CD14-positive monocyte (primary cell): ENCODE measurements at regions not wholly inside any gene's neighbourhood (a gene's known extent, or its start where the extent isn't known, plus 50 kb on each side); places are given as distances from the start of the nearest gene placed in this dataset.

Experiments used
- DNase-seq, 3 donors: peaks; one replicate each; pipeline ENCODE4 v3.0.0-alpha.2; 2011 to 2022
- H2AFZ ChIP-seq: 2 replicates; pipeline ENCODE4 v1.6.0; 2012; ENCODE audit warnings: mild to moderate bottlenecking, low read depth, low read length, inconsistent platforms; ENCODE audit not compliant: insufficient read depth, poor library complexity, severe bottlenecking
- H3K27ac ChIP-seq, 2 donors: 1 replicate in 1 of 2; 2 replicates in 1 of 2; pipeline ENCODE4 v1.5.1; 2012 to 2013; ENCODE audit warnings: low read length in 2 of 2, control low read depth in 1 of 2, inconsistent platforms in 1 of 2, low read depth in 1 of 2, mild to moderate bottlenecking in 1 of 2
- H3K27me3 ChIP-seq, 2 donors: one replicate each; pipeline versions ENCODE4 v1.6.0 to v1.6.1; 2011 to 2013; ENCODE audit warnings: low read length in 2 of 2; ENCODE audit not compliant: control insufficient read depth in 2 of 2, insufficient read depth in 2 of 2
- H3K36me3 ChIP-seq, 2 donors: replicated peaks in 1 of 2; 1 replicate in 1 of 2; 2 replicates in 1 of 2; pipeline versions ENCODE4 v1.5.1 to v1.6.1; 2012 to 2013; ENCODE audit warnings: low read length in 2 of 2, control low read depth in 1 of 2, inconsistent platforms in 1 of 2, mild to moderate bottlenecking in 1 of 2; ENCODE audit not compliant: insufficient read depth in 2 of 2, control insufficient read depth in 1 of 2
- H3K4me1 ChIP-seq, 2 donors: 1 replicate in 1 of 2; 2 replicates in 1 of 2; pipeline versions ENCODE4 v1.5.1 to v1.6.1; 2012 to 2013; ENCODE audit warnings: low read length in 2 of 2, control low read depth in 1 of 2, inconsistent platforms in 1 of 2, mild to moderate bottlenecking in 1 of 2, moderate library complexity in 1 of 2; ENCODE audit not compliant: insufficient read depth in 2 of 2, control insufficient read depth in 1 of 2
- H3K4me2 ChIP-seq: replicated peaks from 2 replicates; pipeline ENCODE3; 2012; ENCODE audit warnings: low read length, moderate library complexity, mild to moderate bottlenecking; ENCODE audit not compliant: poor library complexity, severe bottlenecking; ENCODE audit errors: extremely low read depth
- H3K4me3 ChIP-seq, 3 experiments: fragments of 200-600 bp in 1 of 3; sonication (generic) in 1 of 3; replicated peaks in 1 of 3; 1 replicate in 2 of 3; 2 replicates in 1 of 3; pipeline ENCODE4 v1.5.1; 2011 to 2013; ENCODE audit warnings: low read length in 3 of 3, mild to moderate bottlenecking in 3 of 3, control low read depth in 2 of 3, low read depth in 2 of 3, inconsistent platforms in 1 of 3, moderate library complexity in 1 of 3
- H3K79me2 ChIP-seq: 2 replicates; pipeline ENCODE4 v1.6.0; 2012; ENCODE audit warnings: mild to moderate bottlenecking, control low read depth, inconsistent platforms, low read length, moderate library complexity; ENCODE audit not compliant: insufficient read depth
- H3K9ac ChIP-seq: 2 replicates; pipeline ENCODE4 v1.6.0; 2017; ENCODE audit warnings: low read length, mild to moderate bottlenecking; ENCODE audit not compliant: insufficient read depth, poor library complexity, severe bottlenecking
- H3K9me3 ChIP-seq, 2 donors: replicated peaks in 1 of 2; 1 replicate in 1 of 2; 2 replicates in 1 of 2; pipeline versions ENCODE4 v1.5.1 to v1.6.1; 2012 to 2013; ENCODE audit warnings: low read length in 2 of 2, control low read depth in 1 of 2; ENCODE audit not compliant: control insufficient read depth in 1 of 2, insufficient read depth in 1 of 2
- H4K20me1 ChIP-seq: 2 replicates; pipeline ENCODE4 v1.6.0; 2012; ENCODE audit warnings: mild to moderate bottlenecking, low read length, control low read depth, moderate library complexity; ENCODE audit not compliant: insufficient read depth
- H3K27ac Mint-ChIP-seq, 7 donors: one replicate each; pipeline ENCODE4 v1.8.0; 2020; ENCODE audit warnings: mild to moderate bottlenecking in 7 of 7, mixed read lengths in 7 of 7, moderate library complexity in 6 of 7, inconsistent platforms in 2 of 7
- H3K27me3 Mint-ChIP-seq, 3 donors: one replicate each; pipeline ENCODE4 v1.8.0; 2021 to 2022; ENCODE audit warnings: low read depth in 3 of 3, mild to moderate bottlenecking in 3 of 3, mixed read lengths in 3 of 3, moderate library complexity in 3 of 3, inconsistent platforms in 1 of 3
- H3K36me3 Mint-ChIP-seq, 2 donors: one replicate each; pipeline ENCODE4 v1.8.0; 2020; ENCODE audit warnings: mixed read lengths in 2 of 2, inconsistent platforms in 1 of 2, mild to moderate bottlenecking in 1 of 2
- H3K4me1 Mint-ChIP-seq: one replicate; pipeline ENCODE4 v1.8.0; 2020; ENCODE audit warnings: mild to moderate bottlenecking, mixed read lengths
- H3K4me3 Mint-ChIP-seq, 2 donors: one replicate each; pipeline ENCODE4 v1.8.0; 2020; ENCODE audit warnings: mild to moderate bottlenecking in 2 of 2, mixed read lengths in 2 of 2, moderate library complexity in 1 of 2
- H3K9me3 Mint-ChIP-seq, 7 donors: one replicate each; pipeline ENCODE4 v1.8.0; 2020 to 2022; ENCODE audit warnings: mixed read lengths in 7 of 7, mild to moderate bottlenecking in 6 of 7, moderate library complexity in 6 of 7, inconsistent platforms in 2 of 7
- WGBS: methylation state at CpG from one replicate; pipeline ENCODE4 v1.1.5; 2013; ENCODE audit warnings: missing lambda C conversion rate; ENCODE audit not compliant: insufficient coverage; 5-methylcytosine and 5-hydroxymethylcytosine counted together
- intact Hi-C, 2 donors: fragments of 100-400 bp; cut with micrococcal nuclease; formaldehyde crosslinking; loops; one replicate each; pipeline versions ENCODE4 v1.15.0 to v1.15.1; 2023
- TF ChIP-seq, protein P1 (sequence below): fragments of 200-600 bp; IDR thresholded peaks from one replicate; pipeline ENCODE4 v1.8.0; 2022; ENCODE audit warnings: antibody characterized with exemption, mild to moderate bottlenecking

GRCh38 chr6:4243237-4243636 lies 107.9 kb upstream of the ECI2 start:
- Mint-ChIP-seq H3K4me1 (no peaks in the 10 kb centered on the region), H3K27me3 (peaks cover 0 to 3% (median 2%) of the 10 kb centered on the region in 3 donors), H3K9me3 (peaks cover 18 to 36% (median 32%) of the 10 kb centered on the region in 7 donors), H3K4me3 (no peak overlapping the region), H3K36me3 (no peaks in the 10 kb centered on the region), H3K27ac (no peak overlapping the region)
- H3K27ac ChIP-seq, result no peak overlapping the region
- H3K9ac ChIP-seq, result no peak overlapping the region
- intact Hi-C loops, result no loop called here
- no peaks in the 10 kb centered on the region for H4K20me1 ChIP-seq
- H2AFZ ChIP-seq, result no peak overlapping the region
- H3K4me1 ChIP-seq, result no peaks in the 10 kb centered on the region
- peaks cover 15 to 17% of the 10 kb centered on the region in 2 donors for H3K9me3 ChIP-seq
- no peaks in the 10 kb centered on the region for H3K27me3 ChIP-seq
- no peak overlapping the region for H3K4me2 ChIP-seq
- TF ChIP-seq, protein P1, sequence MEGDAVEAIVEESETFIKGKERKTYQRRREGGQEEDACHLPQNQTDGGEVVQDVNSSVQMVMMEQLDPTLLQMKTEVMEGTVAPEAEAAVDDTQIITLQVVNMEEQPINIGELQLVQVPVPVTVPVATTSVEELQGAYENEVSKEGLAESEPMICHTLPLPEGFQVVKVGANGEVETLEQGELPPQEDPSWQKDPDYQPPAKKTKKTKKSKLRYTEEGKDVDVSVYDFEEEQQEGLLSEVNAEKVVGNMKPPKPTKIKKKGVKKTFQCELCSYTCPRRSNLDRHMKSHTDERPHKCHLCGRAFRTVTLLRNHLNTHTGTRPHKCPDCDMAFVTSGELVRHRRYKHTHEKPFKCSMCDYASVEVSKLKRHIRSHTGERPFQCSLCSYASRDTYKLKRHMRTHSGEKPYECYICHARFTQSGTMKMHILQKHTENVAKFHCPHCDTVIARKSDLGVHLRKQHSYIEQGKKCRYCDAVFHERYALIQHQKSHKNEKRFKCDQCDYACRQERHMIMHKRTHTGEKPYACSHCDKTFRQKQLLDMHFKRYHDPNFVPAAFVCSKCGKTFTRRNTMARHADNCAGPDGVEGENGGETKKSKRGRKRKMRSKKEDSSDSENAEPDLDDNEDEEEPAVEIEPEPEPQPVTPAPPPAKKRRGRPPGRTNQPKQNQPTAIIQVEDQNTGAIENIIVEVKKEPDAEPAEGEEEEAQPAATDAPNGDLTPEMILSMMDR, result no peak
- no peaks in the 10 kb centered on the region for H3K79me2 ChIP-seq
- no peak overlapping the region for H3K4me3 ChIP-seq
- WGBS, result 100% methylated on average over 1 of the region's 3 CpGs
- DNase-seq, result no peak
- no peaks in the 10 kb centered on the region for H3K36me3 ChIP-seq

DNA sequence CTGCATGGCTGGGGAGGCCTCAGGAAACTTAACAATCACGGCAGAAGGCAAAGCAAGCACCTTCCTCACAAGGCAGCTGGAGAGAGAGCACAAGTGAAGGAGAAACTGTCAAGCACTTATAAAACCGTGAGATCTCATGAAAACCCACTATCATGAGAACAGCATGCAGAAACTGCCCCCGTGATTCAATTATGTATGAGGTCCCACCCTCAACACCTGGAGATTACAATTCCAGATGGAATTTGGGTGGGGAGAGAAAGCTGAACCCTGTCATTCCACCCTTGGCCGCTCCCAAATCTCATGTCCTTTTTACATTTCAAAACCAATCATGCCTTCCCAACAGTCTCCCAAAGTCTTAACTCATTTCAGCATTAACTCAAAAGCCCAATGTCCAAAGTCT lies 107.2 kb upstream of the ECI2 start:
- H3K27me3 ChIP-seq, result no peaks in the 10 kb centered on the region
- no peaks in the 10 kb centered on the region for H3K36me3 ChIP-seq
- peaks cover 15 to 17% of the 10 kb centered on the region in 2 donors for H3K9me3 ChIP-seq
- H4K20me1 ChIP-seq, result no peaks in the 10 kb centered on the region
- TF ChIP-seq, protein P1, result no peak
- intact Hi-C loops, result no loop called here
- no peak overlapping the region for H3K27ac ChIP-seq
- no peak overlapping the region for H2AFZ ChIP-seq
- DNase-seq, result no peak
- peaks cover 18 to 36% (median 32%) of the 10 kb centered on the region in 7 donors for H3K9me3 Mint-ChIP-seq
- H3K4me1 Mint-ChIP-seq, result no peaks in the 10 kb centered on the region
- H3K9ac ChIP-seq, result no peak overlapping the region
- H3K4me2 ChIP-seq, result no peak overlapping the region
- no peaks in the 10 kb centered on the region for H3K4me1 ChIP-seq
- no peak overlapping the region for H3K27ac Mint-ChIP-seq
- H3K4me3 ChIP-seq, result no peak overlapping the region
- no peaks in the 10 kb centered on the region for H3K79me2 ChIP-seq
- no CpG with 5 or more reads among the region's 4 CpGs for WGBS
- H3K4me3 Mint-ChIP-seq, result no peak overlapping the region
- no peaks in the 10 kb centered on the region for H3K36me3 Mint-ChIP-seq
- peaks cover 0 to 2% (median 0%) of the 10 kb centered on the region in 3 donors for H3K27me3 Mint-ChIP-seq
